Mucosa of descending colon (tissue), 3 donors: ENCODE measurements at regions not wholly inside any gene's neighbourhood (a gene's known extent, or its start where the extent isn't known, plus 50 kb on each side); places are given as distances from the start of the nearest gene placed in this dataset.

Experiments used
- ATAC-seq: fragments of 200-7000 bp; cut with Tn5 transposase; one replicate; pipeline ENCODE4 v1.9.1; 2020; ENCODE audit warnings: mild to moderate bottlenecking, moderate library complexity
- DNase-seq, 3 donors: peaks; one replicate each; pipeline ENCODE4 v3.0.0-alpha.2; 2020
- H3K36me3 ChIP-seq: fragments of 200-600 bp; one replicate; pipeline ENCODE4 v1.8.0; 2021; ENCODE audit warnings: low read depth, mild to moderate bottlenecking
- H3K4me1 ChIP-seq: fragments of 200-600 bp; one replicate; pipeline ENCODE4 v1.8.0; 2021; ENCODE audit warnings: low read depth, mild to moderate bottlenecking
- H3K4me3 ChIP-seq: fragments of 200-600 bp; one replicate; pipeline ENCODE4 v1.8.0; 2021; ENCODE audit warnings: mild to moderate bottlenecking
- H3K9me3 ChIP-seq: fragments of 200-600 bp; one replicate; pipeline ENCODE4 v1.8.0; 2021; ENCODE audit warnings: mild to moderate bottlenecking
- CTCF ChIP-seq: fragments of 200-600 bp; IDR thresholded peaks from one replicate; pipeline ENCODE4 v1.8.0; 2022; ENCODE audit warnings: antibody characterized with exemption, mild to moderate bottlenecking
- intact Hi-C, 2 donors: fragments of 100-400 bp; cut with DNase I in 1 of 2; cut with micrococcal nuclease in 1 of 2; formaldehyde crosslinking; loops; one replicate each; pipeline versions ENCODE4 v1.11.0 to v1.11.1; 2022; cut with DNase I, micrococcal nuclease
- donor health status: DM: no; HTN: no; CAD: no; lungs with moderate emphysema.
- donor health status: DM: no; HTN: no; CAD: no.
- donor health status: DM: no; HTN: yes; CAD: no.

- intact Hi-C loops: no loop called here
- no peaks in the 10 kb centered on the region for H3K36me3 ChIP-seq
- no peaks in the 10 kb centered on the region for H3K9me3 ChIP-seq
- DNase-seq (no peak), ATAC-seq (no peak)
- TF ChIP-seq CTCF: no peak
- H3K4me3 ChIP-seq: no peak overlapping the region
- no peaks in the 10 kb centered on the region for H3K4me1 ChIP-seq
These were observed 386.6 kb downstream of the DIPK2A start for GRCh38 chr3:144358191-144358590.

DNA sequence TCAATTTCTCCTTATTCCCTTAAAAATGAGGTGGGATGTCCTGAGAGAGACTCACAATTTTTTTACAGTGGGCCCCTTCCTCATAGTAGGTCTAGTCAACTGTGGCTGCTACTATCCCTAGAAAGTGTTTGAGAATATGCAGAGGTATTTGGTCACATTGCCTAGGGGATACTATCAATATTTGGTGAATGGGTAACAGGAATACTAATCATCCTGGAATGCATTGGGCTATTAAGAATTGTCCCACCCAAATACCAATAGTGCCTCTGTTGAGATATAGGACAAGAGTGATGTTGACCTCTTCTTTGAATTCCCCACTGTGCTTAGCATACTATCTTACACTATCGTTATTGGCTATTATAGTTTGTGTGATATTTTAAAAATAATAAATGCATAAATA lies 389.4 kb downstream of the DIPK2A start:
- no peaks in the 10 kb centered on the region for H3K36me3 ChIP-seq
- H3K4me1 ChIP-seq: no peaks in the 10 kb centered on the region
- H3K9me3 ChIP-seq: no peaks in the 10 kb centered on the region
- DNase-seq: no peak
- intact Hi-C loops: no loop called here
- ATAC-seq: no peak
- TF ChIP-seq CTCF: no peak
- no peak overlapping the region for H3K4me3 ChIP-seq

GRCh38 chr3:144362126-144362525 lies 390.5 kb downstream of the DIPK2A start:
- ATAC-seq (no peak), DNase-seq (no peak)
- no peaks in the 10 kb centered on the region for H3K9me3 ChIP-seq
- intact Hi-C loops: no loop called here
- TF ChIP-seq CTCF: no peak
- no peaks in the 10 kb centered on the region for H3K36me3 ChIP-seq
- no peaks in the 10 kb centered on the region for H3K4me1 ChIP-seq
- H3K4me3 ChIP-seq: no peak overlapping the region

DNA sequence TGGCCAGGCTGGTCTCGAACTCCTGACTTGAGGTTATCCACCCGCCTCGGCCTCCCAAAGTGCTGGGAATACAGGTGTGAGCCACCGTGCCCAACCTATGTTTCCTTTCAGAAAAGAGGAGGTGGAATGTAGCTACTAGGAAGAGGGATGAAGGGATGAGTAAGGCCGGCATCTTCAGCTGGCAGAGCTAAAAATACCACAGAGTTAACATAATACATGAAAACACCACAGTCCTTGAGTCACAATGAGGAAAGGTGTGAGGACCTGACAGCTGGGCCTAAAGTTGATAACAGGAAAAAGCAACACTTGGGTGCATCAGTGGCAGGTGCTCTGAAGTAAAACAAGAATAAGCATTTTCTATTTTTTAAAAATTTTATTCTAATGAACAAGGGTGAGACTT lies 392.2 kb downstream of the DIPK2A start:
- H3K36me3 ChIP-seq: no peaks in the 10 kb centered on the region
- no peak overlapping the region for H3K4me3 ChIP-seq
- H3K9me3 ChIP-seq: peaks cover 7% of the 10 kb centered on the region
- no peaks in the 10 kb centered on the region for H3K4me1 ChIP-seq
- ATAC-seq: no peak
- intact Hi-C loops: no loop called here
- no peak for TF ChIP-seq CTCF
- no peak for DNase-seq

DNA sequence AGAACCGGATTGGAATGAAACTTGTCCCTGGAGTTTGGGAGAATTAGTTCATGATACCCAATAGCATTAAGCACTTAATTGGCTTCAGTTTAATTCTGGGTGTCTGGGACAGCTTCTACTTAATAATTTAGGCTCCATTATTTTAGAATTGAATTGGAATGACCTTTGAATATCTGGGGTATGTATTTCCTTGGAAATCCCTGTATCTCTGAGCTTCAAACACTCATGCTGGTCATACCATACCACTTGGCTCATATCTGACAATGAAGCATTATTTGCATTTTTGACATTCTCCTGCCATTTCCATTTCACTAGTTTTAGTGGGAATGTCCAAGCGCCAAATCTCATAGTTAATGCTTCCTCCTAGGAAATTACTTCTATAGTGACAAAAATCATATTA lies 393.1 kb downstream of the DIPK2A start:
- no peaks in the 10 kb centered on the region for H3K36me3 ChIP-seq
- TF ChIP-seq CTCF: no peak
- intact Hi-C loops: no loop called here
- no peak for DNase-seq
- H3K4me3 ChIP-seq: no peak overlapping the region
- peaks cover 7% of the 10 kb centered on the region for H3K9me3 ChIP-seq
- no peaks in the 10 kb centered on the region for H3K4me1 ChIP-seq
- ATAC-seq: no peak

DNA sequence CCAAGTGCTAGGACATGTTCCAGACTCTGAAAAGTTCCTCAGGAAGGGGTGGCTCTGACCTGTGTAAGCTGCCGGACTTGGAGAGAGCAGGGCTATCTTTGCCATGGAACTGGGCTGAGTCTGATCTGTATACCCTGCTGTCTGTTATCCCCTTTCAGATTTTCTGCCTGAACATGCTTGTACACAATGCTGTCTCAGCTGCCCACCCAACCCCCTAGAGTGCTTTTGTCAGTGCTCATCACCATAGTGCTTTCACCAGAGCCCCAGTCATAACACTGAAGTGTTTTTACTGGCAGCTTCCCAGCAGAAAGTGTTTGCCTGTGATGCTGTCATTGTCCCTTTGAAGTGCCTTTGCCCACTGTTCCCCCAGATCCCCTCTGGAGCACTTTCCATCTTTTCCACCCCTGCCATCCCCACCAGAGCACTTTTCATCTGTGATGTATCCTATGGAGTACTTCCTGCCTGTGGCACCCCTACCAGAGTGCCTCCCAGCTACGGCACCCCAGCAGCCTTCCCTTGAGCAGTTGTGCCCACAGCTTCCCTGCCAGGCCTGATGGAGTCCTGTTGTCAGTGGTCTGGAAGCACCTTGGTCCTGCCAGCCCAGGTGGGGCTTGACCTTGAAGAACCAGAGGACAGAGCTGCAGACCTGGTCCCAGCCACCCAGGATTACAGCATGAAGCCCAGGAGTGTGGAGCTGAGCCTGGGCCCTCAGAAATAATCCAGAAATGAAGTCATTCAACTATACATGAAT lies 397.7 kb downstream of the DIPK2A start:
- ATAC-seq (no peak), DNase-seq (no peak)
- H3K36me3 ChIP-seq: no peaks in the 10 kb centered on the region
- no peaks in the 10 kb centered on the region for H3K4me1 ChIP-seq
- peaks cover 7% of the 10 kb centered on the region for H3K9me3 ChIP-seq
- no peak overlapping the region for H3K4me3 ChIP-seq
- no peak for TF ChIP-seq CTCF
- intact Hi-C loops: no loop called here
